H9 (cell line): ENCODE measurements at regions not wholly inside any gene's neighbourhood (a gene's known extent, or its start where the extent isn't known, plus 50 kb on each side); places are given as distances from the start of the nearest gene placed in this dataset.

Experiments
- DNase-seq: peaks from one replicate; pipeline ENCODE4 v3.0.0-alpha.2; 2017
- H2AFZ ChIP-seq: one replicate; pipeline ENCODE4 v1.6.1; 2013; ENCODE audit warnings: mild to moderate bottlenecking, low read length, control low read depth, moderate library complexity
- H2AK5ac ChIP-seq: 2 replicates; pipeline ENCODE4 v1.6.1; 2013; ENCODE audit warnings: low read length, control low read depth, mixed read lengths; ENCODE audit not compliant: insufficient read length
- H2BK120ac ChIP-seq: one replicate; pipeline ENCODE4 v1.6.1; 2013; ENCODE audit warnings: low read depth, mild to moderate bottlenecking, low read length, control low read depth, inconsistent platforms; ENCODE audit not compliant: poor library complexity, severe bottlenecking
- H2BK12ac ChIP-seq: 2 replicates; pipeline ENCODE4 v1.6.1; 2013; ENCODE audit warnings: low read length, control low read depth, mixed read lengths, low read depth; ENCODE audit not compliant: insufficient read length
- H2BK15ac ChIP-seq: 2 replicates; pipeline ENCODE4 v1.6.1; 2013; ENCODE audit warnings: low read depth, low read length, control low read depth
- H2BK20ac ChIP-seq: one replicate; pipeline ENCODE4 v1.6.1; 2013; ENCODE audit warnings: low read depth, mild to moderate bottlenecking, low read length, control low read depth, inconsistent platforms; ENCODE audit not compliant: poor library complexity, severe bottlenecking
- H2BK5ac ChIP-seq: 2 replicates; pipeline ENCODE4 v1.6.1; 2013; ENCODE audit warnings: low read length, control low read depth, mixed read lengths; ENCODE audit not compliant: insufficient read length
- H3K14ac ChIP-seq: 2 replicates; pipeline ENCODE4 v1.6.1; 2013; ENCODE audit warnings: low read length, control low read depth; ENCODE audit not compliant: insufficient read depth
- H3K18ac ChIP-seq: 2 replicates; pipeline ENCODE4 v1.6.1; 2013; ENCODE audit warnings: low read depth, mild to moderate bottlenecking, mixed read lengths, low read length, control low read depth; ENCODE audit not compliant: insufficient read length
- H3K23ac ChIP-seq: 2 replicates; pipeline ENCODE4 v1.6.1; 2013; ENCODE audit warnings: low read length, control low read depth, mixed read lengths, low read depth; ENCODE audit not compliant: insufficient read length
- H3K23me2 ChIP-seq: 2 replicates; pipeline ENCODE4 v1.6.1; 2013; ENCODE audit warnings: low read depth, mild to moderate bottlenecking, mixed read lengths, low read length, control low read depth; ENCODE audit not compliant: insufficient read length, poor library complexity, severe bottlenecking
- H3K27ac ChIP-seq: 2 replicates; pipeline ENCODE4 v1.5.1; 2013; ENCODE audit warnings: low read length, control low read depth, mixed read lengths, low read depth; ENCODE audit not compliant: insufficient read length
- H3K27me3 ChIP-seq: 2 replicates; pipeline ENCODE4 v1.6.1; 2013; ENCODE audit warnings: low read length, control low read depth, inconsistent platforms; ENCODE audit not compliant: insufficient read depth
- H3K4ac ChIP-seq: 2 replicates; pipeline ENCODE4 v1.6.1; 2013; ENCODE audit warnings: low read depth, mild to moderate bottlenecking, control low read depth, inconsistent platforms, low read length, moderate library complexity
- H3K4me1 ChIP-seq: 2 replicates; pipeline ENCODE4 v1.6.1; 2013; ENCODE audit warnings: low read length, control low read depth, inconsistent platforms; ENCODE audit not compliant: insufficient read depth
- H3K4me2 ChIP-seq: 2 replicates; pipeline ENCODE4 v1.6.1; 2013; ENCODE audit warnings: low read length, control low read depth, mixed read lengths; ENCODE audit not compliant: insufficient read length, insufficient read depth
- H3K56ac ChIP-seq: 2 replicates; pipeline ENCODE4 v1.6.1; 2013; ENCODE audit warnings: low read depth, mild to moderate bottlenecking, mixed read lengths, low read length, control low read depth; ENCODE audit not compliant: insufficient read length
- H3K79me1 ChIP-seq: 2 replicates; pipeline ENCODE4 v1.6.1; 2013; ENCODE audit warnings: low read depth, mild to moderate bottlenecking, moderate library complexity, low read length, control low read depth, inconsistent platforms; ENCODE audit not compliant: insufficient read depth, poor library complexity, severe bottlenecking
- H3K79me2 ChIP-seq: 2 replicates; pipeline ENCODE4 v1.6.1; 2013; ENCODE audit warnings: low read length, control low read depth, inconsistent platforms; ENCODE audit not compliant: insufficient read depth
- H3K9ac ChIP-seq: 2 replicates; pipeline ENCODE4 v1.6.1; 2013; ENCODE audit warnings: low read length, control low read depth, mixed read lengths; ENCODE audit not compliant: insufficient read length; ENCODE audit errors: extremely low read depth
- H3K9me3 ChIP-seq: one replicate; pipeline ENCODE4 v1.6.1; 2013; ENCODE audit warnings: low read depth, low read length, inconsistent platforms; ENCODE audit not compliant: control insufficient read depth
- H3T11ph ChIP-seq: one replicate; pipeline ENCODE4 v1.6.1; 2013; ENCODE audit warnings: mild to moderate bottlenecking, low read length, control low read depth, inconsistent platforms
- H4K20me1 ChIP-seq: one replicate; pipeline ENCODE4 v1.6.1; 2013; ENCODE audit not compliant: control insufficient read depth, insufficient read length, insufficient read depth
- H4K5ac ChIP-seq: 2 replicates; pipeline ENCODE4 v1.6.1; 2013; ENCODE audit warnings: low read depth, mild to moderate bottlenecking, mixed read lengths, low read length, control low read depth; ENCODE audit not compliant: insufficient read length
- H4K8ac ChIP-seq: replicated peaks from 2 replicates; pipeline ENCODE4 v1.6.1; 2013; ENCODE audit warnings: low read length, control low read depth, mixed read lengths, low read depth; ENCODE audit not compliant: insufficient read length
- H4K91ac ChIP-seq: 2 replicates; pipeline ENCODE4 v1.6.1; 2013; ENCODE audit warnings: low read depth, mild to moderate bottlenecking, moderate library complexity, mixed read lengths, low read length, control low read depth; ENCODE audit not compliant: insufficient read length
- H3K27ac Mint-ChIP-seq, 3 experiments: 2 replicates in 2 of 3; 3 replicates in 1 of 3; pipeline ENCODE4 v1.8.0; 2020 to 2021; ENCODE audit warnings: mixed read lengths in 3 of 3, mild to moderate bottlenecking in 1 of 3, moderate library complexity in 1 of 3
- H3K27me3 Mint-ChIP-seq: 2 replicates; pipeline ENCODE4 v1.8.0; 2021; ENCODE audit warnings: low read depth, mild to moderate bottlenecking, moderate library complexity, mixed read lengths
- H3K36me3 Mint-ChIP-seq, 3 experiments: 2 replicates in 2 of 3; 3 replicates in 1 of 3; pipeline ENCODE4 v1.8.0; 2020 to 2021; ENCODE audit warnings: low read depth in 3 of 3, mixed read lengths in 3 of 3; ENCODE audit not compliant: insufficient read depth in 1 of 3
- H3K4me1 Mint-ChIP-seq, 2 experiments: 2 replicates each; pipeline ENCODE4 v1.8.0; 2020; ENCODE audit warnings: mixed read lengths in 2 of 2
- H3K4me3 Mint-ChIP-seq, 2 experiments: 2 replicates in 1 of 2; 3 replicates in 1 of 2; pipeline ENCODE4 v1.8.0; 2020 to 2021; ENCODE audit warnings: mild to moderate bottlenecking in 2 of 2, mixed read lengths in 2 of 2, moderate library complexity in 1 of 2
- H3K9me3 Mint-ChIP-seq, 2 experiments: 2 replicates in 1 of 2; 3 replicates in 1 of 2; pipeline ENCODE4 v1.8.0; 2020; ENCODE audit warnings: mild to moderate bottlenecking in 2 of 2, mixed read lengths in 2 of 2, moderate library complexity in 1 of 2
- WGBS: extraction: QIAGEN DNeasy Blood & Tissue Kit; methylation state at CpG from one replicate; pipeline ENCODE4 v1.1.7; 2013; ENCODE audit warnings: missing lambda C conversion rate, low lambda C conversion rate, mixed read lengths; ENCODE audit not compliant: insufficient read length; ENCODE audit errors: extremely low coverage; 5-methylcytosine and 5-hydroxymethylcytosine counted together
- TF ChIP-seq, protein P1 (sequence below): fragments of 200-600 bp; sonication (generic); conservative IDR thresholded peaks from 3 replicates; pipeline ENCODE4 v1.8.0; 2021; ENCODE audit warnings: antibody characterized with exemption, mild to moderate bottlenecking

DNA sequence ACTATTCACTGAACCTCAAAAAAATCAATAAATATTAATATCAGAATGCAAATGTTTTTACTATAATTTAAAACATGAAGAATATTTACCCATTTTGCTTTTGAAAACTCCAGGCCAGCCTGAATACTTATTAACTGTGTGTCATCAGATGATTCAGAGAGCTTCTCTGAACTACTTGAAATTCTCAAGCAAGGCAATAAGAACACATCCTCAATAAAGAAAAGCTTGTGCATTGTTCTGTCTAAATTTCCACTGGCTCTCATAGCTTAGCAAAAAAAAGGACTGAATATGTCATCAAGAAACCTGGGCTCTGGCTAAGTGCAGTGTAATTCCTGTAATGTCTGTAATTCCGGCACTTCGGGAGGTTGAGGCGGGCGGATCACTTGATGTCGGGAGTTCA is 194.1 kb downstream of the BTG1 start:
- H3K27me3 ChIP-seq: no peaks in the 10 kb centered on the region
- no peak overlapping the region for H2BK5ac ChIP-seq
- H2BK12ac ChIP-seq: no peak overlapping the region
- TF ChIP-seq, protein P1, sequence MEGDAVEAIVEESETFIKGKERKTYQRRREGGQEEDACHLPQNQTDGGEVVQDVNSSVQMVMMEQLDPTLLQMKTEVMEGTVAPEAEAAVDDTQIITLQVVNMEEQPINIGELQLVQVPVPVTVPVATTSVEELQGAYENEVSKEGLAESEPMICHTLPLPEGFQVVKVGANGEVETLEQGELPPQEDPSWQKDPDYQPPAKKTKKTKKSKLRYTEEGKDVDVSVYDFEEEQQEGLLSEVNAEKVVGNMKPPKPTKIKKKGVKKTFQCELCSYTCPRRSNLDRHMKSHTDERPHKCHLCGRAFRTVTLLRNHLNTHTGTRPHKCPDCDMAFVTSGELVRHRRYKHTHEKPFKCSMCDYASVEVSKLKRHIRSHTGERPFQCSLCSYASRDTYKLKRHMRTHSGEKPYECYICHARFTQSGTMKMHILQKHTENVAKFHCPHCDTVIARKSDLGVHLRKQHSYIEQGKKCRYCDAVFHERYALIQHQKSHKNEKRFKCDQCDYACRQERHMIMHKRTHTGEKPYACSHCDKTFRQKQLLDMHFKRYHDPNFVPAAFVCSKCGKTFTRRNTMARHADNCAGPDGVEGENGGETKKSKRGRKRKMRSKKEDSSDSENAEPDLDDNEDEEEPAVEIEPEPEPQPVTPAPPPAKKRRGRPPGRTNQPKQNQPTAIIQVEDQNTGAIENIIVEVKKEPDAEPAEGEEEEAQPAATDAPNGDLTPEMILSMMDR: no peak
- no peak overlapping the region for H3K18ac ChIP-seq
- no peak overlapping the region for H2AK5ac ChIP-seq
- Mint-ChIP-seq H3K9me3 (no peaks in the 10 kb centered on the region), H3K4me3 (no peak overlapping the region), H3K36me3 (no peaks in the 10 kb centered on the region), H3K27me3 (no peaks in the 10 kb centered on the region), H3K27ac (no peak overlapping the region), H3K4me1 (no peaks in the 10 kb centered on the region)
- no peak overlapping the region for H2BK15ac ChIP-seq
- no peaks in the 10 kb centered on the region for H4K20me1 ChIP-seq
- no CpG with 5 or more reads among the region's 5 CpGs for WGBS
- H3K4ac ChIP-seq: no peak overlapping the region
- no peaks in the 10 kb centered on the region for H3K23me2 ChIP-seq
- H3K4me1 ChIP-seq: no peaks in the 10 kb centered on the region
- no peaks in the 10 kb centered on the region for H3K79me1 ChIP-seq
- no peaks in the 10 kb centered on the region for H3K79me2 ChIP-seq
- no peak overlapping the region for H3K4me2 ChIP-seq
- no peak overlapping the region for H3K23ac ChIP-seq
- H3K56ac ChIP-seq: no peak overlapping the region
- H3T11ph ChIP-seq: no peak overlapping the region
- H4K5ac ChIP-seq: no peak overlapping the region
- H3K27ac ChIP-seq: no peak overlapping the region
- no peak overlapping the region for H2AFZ ChIP-seq
- no peak overlapping the region for H4K8ac ChIP-seq
- no peak overlapping the region for H3K14ac ChIP-seq
- no peak overlapping the region for H2BK120ac ChIP-seq
- H3K9ac ChIP-seq: no peak overlapping the region
- no peak overlapping the region for H4K91ac ChIP-seq
- no peak overlapping the region for H2BK20ac ChIP-seq
- H3K9me3 ChIP-seq: no peaks in the 10 kb centered on the region
- no peak for DNase-seq
